ENCODE measurements at regions not wholly inside any gene's neighbourhood (a gene's known extent, or its start where the extent isn't known, plus 50 kb on each side); places are given as distances from the start of the nearest gene placed in this dataset.

- H3K27ac ChIP-seq = no peak overlapping the region
- intact Hi-C loops (cut with DNase I; ENCODE audit: low total_unique reads) = no loop called here
- no peaks in the 10 kb centered on the region for H3K36me3 ChIP-seq
- TF ChIP-seq POLR2A (IDR thresholded peaks at IDR 0.05) (no peak), EP300 (IDR thresholded peaks at IDR 0.05) (no peak), CTCF (IDR thresholded peaks at IDR 0.05) (no peak), POLR2AphosphoS5 (IDR thresholded peaks at IDR 0.05) (no peak)
- WGBS, 5 donors = 68 to 97% (median 90%) methylated on average over 1 of the region's 1 CpG
- no peaks in the 10 kb centered on the region for H3K9me3 ChIP-seq
- H3K4me3 ChIP-seq = no peak overlapping the region
- H3K4me1 ChIP-seq = no peaks in the 10 kb centered on the region
- no peak for DNase-seq
- H3K27me3 ChIP-seq = no peaks in the 10 kb centered on the region
Measured at GRCh38 chr4:161329852-161330251, 833.9 kb downstream of the FSTL5 start.

- Histone ChIP-seq H3K4me1 (no peaks in the 10 kb centered on the region), H3K4me3 (no peak overlapping the region), H3K27me3 (no peaks in the 10 kb centered on the region), H3K9me3 (no peaks in the 10 kb centered on the region), H3K27ac (no peak overlapping the region), H3K36me3 (no peaks in the 10 kb centered on the region)
- TF ChIP-seq POLR2A (IDR thresholded peaks at IDR 0.05) = no peak
- no peak for TF ChIP-seq POLR2AphosphoS5 (IDR thresholded peaks at IDR 0.05)
- no peak for TF ChIP-seq CTCF (IDR thresholded peaks at IDR 0.05)
- TF ChIP-seq EP300 (IDR thresholded peaks at IDR 0.05) = no peak
- 53 to 76% (median 58%) methylated on average over 1 of the region's 1 CpG for WGBS, 5 donors
- intact Hi-C loops (cut with DNase I; ENCODE audit: low total_unique reads) = no loop called here
- DNase-seq = no peak
Measured at GRCh38 chr4:161321706-161322105, 842.1 kb downstream of the FSTL5 start.

GRCh38 chr4:161320377-161320776 is 843.4 kb downstream of the FSTL5 start:
- H3K9me3 ChIP-seq = no peaks in the 10 kb centered on the region
- no peak overlapping the region for H3K27ac ChIP-seq
- peak in 1 of 2 donors; percentile 19 for DNase-seq
- TF ChIP-seq POLR2A (IDR thresholded peaks at IDR 0.05) = no peak
- TF ChIP-seq EP300 (IDR thresholded peaks at IDR 0.05) = no peak
- no peak for TF ChIP-seq POLR2AphosphoS5 (IDR thresholded peaks at IDR 0.05)
- TF ChIP-seq CTCF (IDR thresholded peaks at IDR 0.05) = no peak
- no peaks in the 10 kb centered on the region for H3K4me1 ChIP-seq
- no peaks in the 10 kb centered on the region for H3K36me3 ChIP-seq
- 41 to 73% (median 64%) methylated on average over 4 of the region's 4 CpGs for WGBS, 5 donors
- no peaks in the 10 kb centered on the region for H3K27me3 ChIP-seq
- intact Hi-C loops (cut with DNase I; ENCODE audit: low total_unique reads) = no loop called here
- no peak overlapping the region for H3K4me3 ChIP-seq

GRCh38 chr4:161317000-161317399 is 846.8 kb downstream of the FSTL5 start:
- Histone ChIP-seq H3K27ac (no peak overlapping the region), H3K4me3 (no peak overlapping the region), H3K27me3 (no peaks in the 10 kb centered on the region), H3K4me1 (no peaks in the 10 kb centered on the region), H3K36me3 (no peaks in the 10 kb centered on the region), H3K9me3 (no peaks in the 10 kb centered on the region)
- no peak for DNase-seq
- intact Hi-C loops (cut with DNase I; ENCODE audit: low total_unique reads) = no loop called here
- TF ChIP-seq POLR2AphosphoS5 (IDR thresholded peaks at IDR 0.05) (no peak), POLR2A (IDR thresholded peaks at IDR 0.05) (no peak), CTCF (IDR thresholded peaks at IDR 0.05) (no peak), EP300 (IDR thresholded peaks at IDR 0.05) (no peak)
- WGBS, 5 donors = 70 to 92% (median 89%) methylated on average over 4 of the region's 4 CpGs

Measured in stomach (tissue), 8 donors.